Transverse colon (tissue), 4 donors: ENCODE measurements at regions not wholly inside any gene's neighbourhood (a gene's known extent, or its start where the extent isn't known, plus 50 kb on each side); places are given as distances from the start of the nearest gene placed in this dataset.

Experiments used
- DNase-seq: peaks from one replicate; pipeline ENCODE4 v3.0.0-alpha.2; 2019
- H3K27ac ChIP-seq, 4 donors: fragments of 200-600 bp; sonication (generic); 2 replicates each; pipeline ENCODE4 v1.5.1; 2016 to 2018; ENCODE audit warnings: inconsistent platforms in 4 of 4
- H3K27me3 ChIP-seq: fragments of 200-600 bp; sonication (generic); 2 replicates; pipeline ENCODE4 v1.5.1; 2017; ENCODE audit warnings: inconsistent platforms
- H3K36me3 ChIP-seq, 4 donors: fragments of 200-600 bp; sonication (generic); 2 replicates each; pipeline ENCODE4 v1.5.1; 2017 to 2019; ENCODE audit warnings: inconsistent platforms in 4 of 4
- H3K4me1 ChIP-seq, 4 donors: fragments of 200-600 bp; sonication (generic); 2 replicates each; pipeline ENCODE4 v1.5.1; 2017 to 2020; ENCODE audit warnings: inconsistent platforms in 4 of 4
- H3K4me3 ChIP-seq, 4 donors: fragments of 200-600 bp; sonication (generic); 1 replicate in 1 of 4; 2 replicates in 3 of 4; pipeline versions ENCODE4 v1.5.1 to v1.6.1; 2017 to 2019; ENCODE audit warnings: inconsistent platforms in 4 of 4
- H3K9me3 ChIP-seq, 2 donors: fragments of 200-600 bp; sonication (generic); 2 replicates each; pipeline ENCODE4 v1.5.1; 2017 to 2019; ENCODE audit warnings: inconsistent platforms in 2 of 2
- CTCF ChIP-seq, 5 experiments: fragments of 200-600 bp in 3 of 5; fragments of 450-650 bp in 2 of 5; sonication (generic) in 3 of 5; IDR thresholded peaks; 1 replicate in 2 of 5; 2 replicates in 3 of 5; pipeline ENCODE4 v1.5.1; 2016 to 2017; ENCODE audit warnings: antibody characterized with exemption in 5 of 5, inconsistent platforms in 3 of 5, mild to moderate bottlenecking in 2 of 5, moderate library complexity in 1 of 5
- EP300 ChIP-seq: sonication (generic); formaldehyde crosslinking; IDR thresholded peaks from one replicate; pipeline ENCODE4 v1.6.1; 2017; ENCODE audit warnings: antibody characterized with exemption, low read depth
- POLR2A ChIP-seq: fragments of 450-650 bp; IDR thresholded peaks from one replicate; pipeline ENCODE4 v1.6.1; 2016; ENCODE audit warnings: antibody characterized with exemption, mild to moderate bottlenecking, moderate library complexity
- POLR2AphosphoS5 ChIP-seq, 3 donors: sonication (generic); formaldehyde crosslinking; IDR thresholded peaks; one replicate each; pipeline ENCODE4 v1.6.1; 2016; ENCODE audit warnings: antibody characterized with exemption in 3 of 3
- WGBS, 2 donors: methylation state at CpG; one replicate each; pipeline ENCODE4 v1.1.5; 2018; ENCODE audit warnings: low coverage in 1 of 2; 5-methylcytosine and 5-hydroxymethylcytosine counted together
- in situ Hi-C, 4 donors: fragments of 200-750 bp; cut with MboI; loops; one replicate each; pipeline versions ENCODE4 v1.15.0 to v1.15.1; 2017; ENCODE audit warnings: low sequenced_read_pairs in 3 of 4, low pct_ligation_motif_present in 1 of 4, low pct_unique_long_range_greater_than_20kb in 1 of 4
- intact Hi-C: fragments of 100-400 bp; cut with DNase I; formaldehyde crosslinking; loops from one replicate; pipeline ENCODE4 v1.15.1; 2023; ENCODE audit warnings: low total_unique reads

GRCh38 chr1:29833581-29833980 lies 597.3 kb downstream of the PTPRU start:
- no peak overlapping the region for H3K27ac ChIP-seq
- H3K4me1 ChIP-seq: no peaks in the 10 kb centered on the region
- H3K9me3 ChIP-seq: no peaks in the 10 kb centered on the region
- WGBS, 2 donors: 55% methylated on average over 6 of the region's 6 CpGs; no CpG with 5 or more reads in 1 of the 2 donors
- no peak overlapping the region for H3K4me3 ChIP-seq
- peaks cover 9% of the 10 kb centered on the region for H3K27me3 ChIP-seq
- intact Hi-C loops (no loop called here), in situ Hi-C loops (no loop called here)
- peak; percentile 20 for DNase-seq
- TF ChIP-seq CTCF (IDR thresholded peaks at IDR 0.05): no peak
- no peak for TF ChIP-seq EP300
- TF ChIP-seq POLR2AphosphoS5 (IDR thresholded peaks at IDR 0.05): no peak
- no peak for TF ChIP-seq POLR2A
- no peaks in the 10 kb centered on the region for H3K36me3 ChIP-seq

GRCh38 chr1:29832936-29833335 lies 596.6 kb downstream of the PTPRU start:
- no peak overlapping the region for H3K27ac ChIP-seq
- WGBS, 2 donors: 82% methylated on average over 5 of the region's 5 CpGs; no CpG with 5 or more reads in 1 of the 2 donors
- DNase-seq: no peak
- H3K36me3 ChIP-seq: no peaks in the 10 kb centered on the region
- in situ Hi-C loops (no loop called here), intact Hi-C loops (no loop called here)
- peaks cover 9% of the 10 kb centered on the region for H3K27me3 ChIP-seq
- H3K4me1 ChIP-seq: no peaks in the 10 kb centered on the region
- TF ChIP-seq EP300 (no peak), POLR2A (no peak), POLR2AphosphoS5 (IDR thresholded peaks at IDR 0.05) (no peak), CTCF (IDR thresholded peaks at IDR 0.05) (no peak)
- no peak overlapping the region for H3K4me3 ChIP-seq
- no peaks in the 10 kb centered on the region for H3K9me3 ChIP-seq

GRCh38 chr1:29832471-29832870 lies 596.1 kb downstream of the PTPRU start:
- TF ChIP-seq POLR2A: no peak
- TF ChIP-seq EP300: no peak
- TF ChIP-seq POLR2AphosphoS5 (IDR thresholded peaks at IDR 0.05): no peak
- TF ChIP-seq CTCF (IDR thresholded peaks at IDR 0.05): no peak
- no peak overlapping the region for H3K27ac ChIP-seq
- DNase-seq: no peak
- H3K9me3 ChIP-seq: no peaks in the 10 kb centered on the region
- no peak overlapping the region for H3K4me3 ChIP-seq
- H3K36me3 ChIP-seq: no peaks in the 10 kb centered on the region
- in situ Hi-C loops: no loop called here
- no peaks in the 10 kb centered on the region for H3K4me1 ChIP-seq
- intact Hi-C loops: no loop called here
- H3K27me3 ChIP-seq: peaks cover 9% of the 10 kb centered on the region
- WGBS, 2 donors: 0 to 69% methylated on average over 1 to 8 of the region's 8 CpGs

DNA sequence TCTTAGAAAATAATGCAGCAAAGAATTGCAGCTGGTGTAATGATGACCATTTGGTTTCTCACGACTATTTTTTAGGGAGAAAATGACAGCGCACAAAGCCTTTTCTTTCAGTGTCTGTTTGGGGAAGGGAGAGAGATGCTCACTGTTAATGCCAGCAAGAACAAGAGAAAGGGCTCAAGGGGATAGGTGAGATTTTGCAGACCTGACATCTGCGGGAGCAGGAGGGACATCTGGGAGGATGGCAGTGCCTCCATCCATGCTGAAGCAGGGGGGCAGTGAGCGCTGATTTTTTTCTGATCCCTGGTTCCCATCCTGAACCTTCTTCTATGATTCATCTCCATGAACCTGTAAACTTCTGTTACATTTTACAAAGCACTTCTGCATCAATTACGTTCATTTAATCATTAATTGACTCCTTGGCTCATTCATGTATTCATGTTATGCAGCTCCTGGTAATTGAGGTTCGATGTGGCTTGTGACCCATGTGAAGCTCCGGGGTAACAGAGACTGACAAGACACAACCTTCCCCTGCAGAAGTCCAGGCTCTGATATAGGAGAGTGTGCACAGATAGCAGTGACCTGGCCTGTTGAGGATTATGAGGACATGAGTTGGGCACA lies 595.3 kb downstream of the PTPRU start:
- DNase-seq: no peak
- Histone ChIP-seq H3K27ac (no peak overlapping the region), H3K4me1 (no peaks in the 10 kb centered on the region), H3K36me3 (no peaks in the 10 kb centered on the region), H3K4me3 (no peak overlapping the region), H3K27me3 (peaks cover 9% of the 10 kb centered on the region), H3K9me3 (no peaks in the 10 kb centered on the region)
- TF ChIP-seq CTCF (IDR thresholded peaks at IDR 0.05): no peak
- TF ChIP-seq POLR2A: no peak
- no peak for TF ChIP-seq POLR2AphosphoS5 (IDR thresholded peaks at IDR 0.05)
- no peak for TF ChIP-seq EP300
- intact Hi-C loops: no loop called here
- WGBS, 2 donors: 61 to 70% methylated on average over 6 to 7 of the region's 7 CpGs
- in situ Hi-C loops: no loop called here
